ENCODE measurements at regions not wholly inside any gene's neighbourhood (a gene's known extent, or its start where the extent isn't known, plus 50 kb on each side); places are given as distances from the start of the nearest gene placed in this dataset.

DNA sequence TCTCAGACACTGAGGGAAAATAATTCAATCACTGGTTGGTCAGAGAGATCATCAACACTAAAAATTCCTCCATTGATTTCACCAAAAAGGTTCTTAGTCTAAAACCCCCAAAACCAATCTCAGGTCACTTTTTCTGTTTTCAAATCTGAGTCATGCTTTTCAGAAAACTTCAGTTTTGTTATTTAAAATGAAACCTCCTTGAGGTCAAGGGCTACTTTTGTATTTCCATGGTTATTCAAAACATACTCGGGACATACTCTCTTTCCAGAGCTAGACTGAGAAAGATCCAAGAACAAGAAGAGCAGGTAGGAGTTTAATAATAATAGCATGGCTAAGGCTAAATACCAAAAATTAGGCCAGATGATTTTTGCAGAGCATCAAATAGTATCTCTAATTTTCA is 152.8 kb downstream of the SDHAF3 start:
- TF ChIP-seq, protein P1, sequence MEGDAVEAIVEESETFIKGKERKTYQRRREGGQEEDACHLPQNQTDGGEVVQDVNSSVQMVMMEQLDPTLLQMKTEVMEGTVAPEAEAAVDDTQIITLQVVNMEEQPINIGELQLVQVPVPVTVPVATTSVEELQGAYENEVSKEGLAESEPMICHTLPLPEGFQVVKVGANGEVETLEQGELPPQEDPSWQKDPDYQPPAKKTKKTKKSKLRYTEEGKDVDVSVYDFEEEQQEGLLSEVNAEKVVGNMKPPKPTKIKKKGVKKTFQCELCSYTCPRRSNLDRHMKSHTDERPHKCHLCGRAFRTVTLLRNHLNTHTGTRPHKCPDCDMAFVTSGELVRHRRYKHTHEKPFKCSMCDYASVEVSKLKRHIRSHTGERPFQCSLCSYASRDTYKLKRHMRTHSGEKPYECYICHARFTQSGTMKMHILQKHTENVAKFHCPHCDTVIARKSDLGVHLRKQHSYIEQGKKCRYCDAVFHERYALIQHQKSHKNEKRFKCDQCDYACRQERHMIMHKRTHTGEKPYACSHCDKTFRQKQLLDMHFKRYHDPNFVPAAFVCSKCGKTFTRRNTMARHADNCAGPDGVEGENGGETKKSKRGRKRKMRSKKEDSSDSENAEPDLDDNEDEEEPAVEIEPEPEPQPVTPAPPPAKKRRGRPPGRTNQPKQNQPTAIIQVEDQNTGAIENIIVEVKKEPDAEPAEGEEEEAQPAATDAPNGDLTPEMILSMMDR (IDR thresholded peaks at IDR 0.05) = no peak
- TF ChIP-seq POLR2A (IDR thresholded peaks at IDR 0.05) = no peak

Data from adrenal gland (tissue), 5 donors.